Endothelial cell of umbilical vein (primary cell): ENCODE measurements at regions not wholly inside any gene's neighbourhood (a gene's known extent, or its start where the extent isn't known, plus 50 kb on each side); places are given as distances from the start of the nearest gene placed in this dataset.

Experiments
- BruUV-seq: library from RNA; stranded (reverse); fragments of 400-500 nt; replicated peaks from 2 replicates; lab custom pipeline; 2021; lab: Mats Ljungman, UMichigan
- CTCF ChIA-PET: fragments of 300-600, 350-600 bp; sonication (Branson Sonifier 250); formaldehyde crosslinking; loops from one replicate; lab custom pipeline; 2021; ENCODE audit warnings: antibody characterized with exemption, inconsistent platforms; lab: Charles Lee
- POLR2A ChIA-PET: fragments of 300-600, 350-600 bp; sonication (Branson Sonifier 250); formaldehyde crosslinking; loops from one replicate; lab custom pipeline; 2021; ENCODE audit warnings: antibody characterized with exemption, inconsistent platforms; lab: Charles Lee
- DNase-seq: peaks from one replicate; pipeline ENCODE4 v3.0.0-alpha.2; 2011; ENCODE audit warnings: low read depth, low spot score
- FAIRE-seq: peaks from 2 replicates; lab custom pipeline; 2011; peaks lifted over from hg19 to GRCh38; lab: Jason Lieb, UNC
- H2AFZ ChIP-seq: 2 replicates; pipeline ENCODE4 v1.6.0; 2012; ENCODE audit warnings: low read depth, low read length, control low read depth, inconsistent platforms
- H3K27ac ChIP-seq: 2 replicates; pipeline ENCODE4 v1.5.1; 2011; ENCODE audit warnings: low read depth, mild to moderate bottlenecking, control low read depth, low read length, moderate library complexity; ENCODE audit not compliant: insufficient read depth
- H3K27me3 ChIP-seq, 2 experiments: 2 replicates each; pipeline versions ENCODE4 v1.6.0 to v1.6.1; 2011; ENCODE audit warnings: low read length in 2 of 2, mixed read lengths in 1 of 2; ENCODE audit not compliant: control insufficient read depth in 2 of 2, insufficient read depth in 2 of 2
- H3K36me3 ChIP-seq, 2 experiments: 2 replicates in 1 of 2; 3 replicates in 1 of 2; pipeline ENCODE4 v1.5.1; 2011; ENCODE audit warnings: low read length in 2 of 2, mild to moderate bottlenecking in 1 of 2, moderate library complexity in 1 of 2; ENCODE audit not compliant: control insufficient read depth in 2 of 2, insufficient read depth in 2 of 2; ENCODE audit errors: extremely low read depth in 1 of 2
- H3K4me1 ChIP-seq: 3 replicates; pipeline ENCODE4 v1.5.1; 2011; ENCODE audit warnings: mild to moderate bottlenecking, low read length; ENCODE audit not compliant: control insufficient read depth, insufficient read depth; ENCODE audit errors: extremely low read depth
- H3K4me2 ChIP-seq: 2 replicates; pipeline ENCODE4 v1.6.1; 2011; ENCODE audit warnings: low read length, control low read depth, mixed read lengths; ENCODE audit not compliant: insufficient read depth
- H3K4me3 ChIP-seq, 3 experiments: fragments of 200-600 bp in 1 of 3; sonication (generic), shearing (Covaris generic) in 1 of 3; replicated peaks in 1 of 3; 2 replicates each; pipeline ENCODE4 v1.5.1; 2011 to 2016; ENCODE audit warnings: control low read depth in 3 of 3, low read length in 3 of 3, mild to moderate bottlenecking in 2 of 3, inconsistent platforms in 1 of 3, low read depth in 1 of 3, moderate library complexity in 1 of 3; ENCODE audit not compliant: insufficient read depth in 1 of 3
- H3K79me2 ChIP-seq: 2 replicates; pipeline ENCODE4 v1.6.0; 2012; ENCODE audit warnings: low read length, inconsistent platforms; ENCODE audit not compliant: control insufficient read depth, insufficient read depth
- H3K9ac ChIP-seq: replicated peaks from 2 replicates; pipeline ENCODE3; 2011; ENCODE audit warnings: low read length, control low read depth; ENCODE audit not compliant: insufficient read depth; ENCODE audit errors: extremely low read depth
- H3K9me1 ChIP-seq: replicated peaks from 3 replicates; pipeline ENCODE4 v1.6.0; 2011; ENCODE audit warnings: mild to moderate bottlenecking, low read length; ENCODE audit not compliant: control insufficient read depth, insufficient read depth; ENCODE audit errors: extremely low read depth
- H3K9me3 ChIP-seq: replicated peaks from 2 replicates; pipeline ENCODE4 v1.5.1; 2012; ENCODE audit warnings: low read length, inconsistent platforms; ENCODE audit not compliant: control insufficient read depth, insufficient read depth
- H4K20me1 ChIP-seq: replicated peaks from 2 replicates; pipeline ENCODE3; 2011; ENCODE audit warnings: mild to moderate bottlenecking, low read length; ENCODE audit not compliant: control insufficient read depth, insufficient read depth; ENCODE audit errors: extremely low read depth
- EZH2 ChIP-seq: IDR thresholded peaks from 2 replicates; pipeline ENCODE4 v1.6.1; 2012; ENCODE audit warnings: borderline replicate concordance, low read depth, mild to moderate bottlenecking, moderate library complexity, low read length, inconsistent platforms; ENCODE audit not compliant: severe bottlenecking
- FOS ChIP-seq: IDR thresholded peaks from 2 replicates; pipeline ENCODE4 v1.6.1; 2011; ENCODE audit warnings: mild to moderate bottlenecking, low read length, moderate library complexity, borderline replicate concordance; ENCODE audit not compliant: insufficient read depth
- GATA2 ChIP-seq: IDR thresholded peaks from 2 replicates; pipeline ENCODE4 v1.7.0; 2011; ENCODE audit warnings: low read depth, mild to moderate bottlenecking, moderate library complexity, mixed read lengths, low read length; ENCODE audit not compliant: insufficient read length, insufficient read depth
- JUN ChIP-seq: IDR thresholded peaks from 2 replicates; pipeline ENCODE4 v1.6.1; 2011; ENCODE audit warnings: borderline replicate concordance, low read depth; ENCODE audit not compliant: insufficient read length, insufficient read depth
- MYC ChIP-seq: IDR thresholded peaks from one replicate; pipeline ENCODE4 v1.6.1; 2011; ENCODE audit warnings: mild to moderate bottlenecking, low read depth, low read length
- POLR2A ChIP-seq: IDR thresholded peaks from 2 replicates; pipeline ENCODE4 v1.6.1; 2012; ENCODE audit warnings: low read depth, mild to moderate bottlenecking, control low read depth, low read length
- POLR2AphosphoS5 ChIP-seq: IDR thresholded peaks from 2 replicates; pipeline ENCODE4 v1.6.1; 2012; ENCODE audit warnings: low read depth, mild to moderate bottlenecking, control low read depth, low read length, moderate library complexity; ENCODE audit not compliant: insufficient read depth
- dilution Hi-C: fragments of 300-500 bp; cut with MboI; formaldehyde crosslinking; loops from one replicate; pipeline ENCODE4 v1.15.0; 2019; ENCODE audit warnings: low sequenced_read_pairs; ENCODE audit not compliant: extremely low pct_ligation_motif_present
- intact Hi-C: fragments of 100-400 bp; cut with micrococcal nuclease; formaldehyde crosslinking; loops from one replicate; pipeline ENCODE4 v1.10.0; 2022
- TF ChIP-seq, protein P1 (sequence below), 2 donors: IDR thresholded peaks; 1 replicate in 1 of 2; 2 replicates in 1 of 2; pipeline ENCODE4 v1.5.1; 2011; ENCODE audit warnings: low read length in 2 of 2, mild to moderate bottlenecking in 2 of 2, moderate library complexity in 2 of 2, control low read depth in 1 of 2, inconsistent platforms in 1 of 2, low read depth in 1 of 2; ENCODE audit not compliant: insufficient read depth in 1 of 2; ENCODE audit errors: extremely low read depth in 1 of 2
- TF ChIP-seq, protein P2 (sequence below): IDR thresholded peaks from 2 replicates; pipeline ENCODE4 v1.6.1; 2011; ENCODE audit not compliant: insufficient read depth, insufficient read length

GRCh38 chrX:81957900-81958545 lies 756.1 kb downstream of the SH3BGRL start:
- intact Hi-C loops: no loop called here
- FAIRE-seq (no peak), DNase-seq (no peak)

More at GRCh38 chrX:81957900-81958545, 756.1 kb downstream of the SH3BGRL start:
- Histone ChIP-seq H3K9me1 (no peaks in the 10 kb centered on the region), H3K4me3 (no peak overlapping the region), H3K79me2 (no peaks in the 10 kb centered on the region), H3K4me1 (no peaks in the 10 kb centered on the region), H3K27me3 (no peaks in the 10 kb centered on the region), H3K9ac (no peak overlapping the region), H3K27ac (no peak overlapping the region), H2AFZ (no peak overlapping the region), H3K4me2 (no peak overlapping the region), H4K20me1 (no peaks in the 10 kb centered on the region), H3K9me3 (no peaks in the 10 kb centered on the region), H3K36me3 (no peaks in the 10 kb centered on the region)
- TF ChIP-seq FOS (no peak), EZH2 (no peak), MYC (no peak), POLR2A (no peak), POLR2AphosphoS5 (no peak), JUN (no peak), GATA2 (no peak)
- TF ChIP-seq, protein P1, sequence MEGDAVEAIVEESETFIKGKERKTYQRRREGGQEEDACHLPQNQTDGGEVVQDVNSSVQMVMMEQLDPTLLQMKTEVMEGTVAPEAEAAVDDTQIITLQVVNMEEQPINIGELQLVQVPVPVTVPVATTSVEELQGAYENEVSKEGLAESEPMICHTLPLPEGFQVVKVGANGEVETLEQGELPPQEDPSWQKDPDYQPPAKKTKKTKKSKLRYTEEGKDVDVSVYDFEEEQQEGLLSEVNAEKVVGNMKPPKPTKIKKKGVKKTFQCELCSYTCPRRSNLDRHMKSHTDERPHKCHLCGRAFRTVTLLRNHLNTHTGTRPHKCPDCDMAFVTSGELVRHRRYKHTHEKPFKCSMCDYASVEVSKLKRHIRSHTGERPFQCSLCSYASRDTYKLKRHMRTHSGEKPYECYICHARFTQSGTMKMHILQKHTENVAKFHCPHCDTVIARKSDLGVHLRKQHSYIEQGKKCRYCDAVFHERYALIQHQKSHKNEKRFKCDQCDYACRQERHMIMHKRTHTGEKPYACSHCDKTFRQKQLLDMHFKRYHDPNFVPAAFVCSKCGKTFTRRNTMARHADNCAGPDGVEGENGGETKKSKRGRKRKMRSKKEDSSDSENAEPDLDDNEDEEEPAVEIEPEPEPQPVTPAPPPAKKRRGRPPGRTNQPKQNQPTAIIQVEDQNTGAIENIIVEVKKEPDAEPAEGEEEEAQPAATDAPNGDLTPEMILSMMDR (IDR thresholded peaks at IDR 0.05; ENCODE audit: extremely low read depth in 1 of 2, insufficient read depth in 1 of 2, low read depth in 1 of 2, low read length in 2 of 2): no peak
- TF ChIP-seq, protein P2, sequence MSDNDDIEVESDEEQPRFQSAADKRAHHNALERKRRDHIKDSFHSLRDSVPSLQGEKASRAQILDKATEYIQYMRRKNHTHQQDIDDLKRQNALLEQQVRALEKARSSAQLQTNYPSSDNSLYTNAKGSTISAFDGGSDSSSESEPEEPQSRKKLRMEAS: no peak
- ChIA-PET CTCF (interaction anchor here (0.8 kb wide), 1 partner anchor 1888 kb away, joined by 3 read pairs; no protein-coding TSS in a partner anchor), POLR2A (no interaction called here)
- no TSS peak for BruUV-seq
- dilution Hi-C loops: no loop called here
